Rectal smooth muscle tissue (tissue), 1 donor: ENCODE measurements at regions not wholly inside any gene's neighbourhood (a gene's known extent, or its start where the extent isn't known, plus 50 kb on each side); places are given as distances from the start of the nearest gene placed in this dataset.
"Not testable (repeated sequence)": the region's sequence is repeated elsewhere in the genome, so short reads cannot be mapped to it uniquely, and the experiment has no call there.

Experiments used
- H3K27ac ChIP-seq: one replicate; pipeline ENCODE4 v1.7.0; 2013; ENCODE audit warnings: low read depth, low read length, inconsistent platforms
- H3K27me3 ChIP-seq: one replicate; pipeline ENCODE4 v1.7.0; 2013; ENCODE audit warnings: low read length; ENCODE audit not compliant: control insufficient read depth, insufficient read depth
- H3K36me3 ChIP-seq: one replicate; pipeline ENCODE4 v1.7.0; 2013; ENCODE audit warnings: low read length; ENCODE audit not compliant: control insufficient read depth, insufficient read depth
- H3K4me1 ChIP-seq: one replicate; pipeline ENCODE4 v1.7.0; 2013; ENCODE audit warnings: low read length; ENCODE audit not compliant: control insufficient read depth, insufficient read depth
- H3K4me3 ChIP-seq: one replicate; pipeline ENCODE4 v1.7.0; 2013; ENCODE audit warnings: low read length
- H3K9ac ChIP-seq: one replicate; pipeline ENCODE4 v1.7.0; 2013; ENCODE audit warnings: low read length

- not testable (repeated sequence) for H3K27ac ChIP-seq, H3K4me3 ChIP-seq, H3K4me1 ChIP-seq, H3K27me3 ChIP-seq, H3K36me3 ChIP-seq, H3K9ac ChIP-seq
Measured at GRCh38 chr6:14297118-14297517, 179.5 kb downstream of the CD83 start.

DNA sequence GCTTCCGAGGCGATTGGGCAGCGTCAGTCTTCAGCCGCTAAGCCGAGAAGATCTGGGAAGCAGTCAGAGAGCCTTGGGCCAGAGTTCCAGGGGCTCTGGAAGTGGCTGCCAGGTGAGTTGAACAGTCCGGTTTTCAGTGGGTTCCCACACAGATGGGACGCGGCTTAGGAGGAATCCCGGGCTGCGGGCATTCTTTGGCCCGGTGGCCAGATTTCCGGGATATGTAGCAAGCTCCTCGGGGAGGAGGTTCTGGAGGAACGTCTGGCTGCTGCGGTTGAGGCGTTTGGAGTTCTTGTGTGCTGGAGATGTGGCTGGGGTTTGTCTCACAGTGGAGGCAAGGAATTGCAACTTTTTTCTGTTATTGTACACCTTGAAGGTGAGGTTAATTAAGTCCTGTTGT, 182.6 kb downstream of the CD83 start:
- not testable (repeated sequence) for H3K9ac ChIP-seq, H3K27ac ChIP-seq, H3K27me3 ChIP-seq, H3K4me3 ChIP-seq, H3K36me3 ChIP-seq, H3K4me1 ChIP-seq

- H3K27me3 ChIP-seq, H3K27ac ChIP-seq, H3K36me3 ChIP-seq, H3K4me1 ChIP-seq, H3K4me3 ChIP-seq, H3K9ac ChIP-seq: not testable (repeated sequence)
Measured at GRCh38 chr6:14300721-14301120, 183.1 kb downstream of the CD83 start.

- not testable (repeated sequence) for H3K36me3 ChIP-seq, H3K4me1 ChIP-seq, H3K4me3 ChIP-seq, H3K27ac ChIP-seq, H3K27me3 ChIP-seq, H3K9ac ChIP-seq
Measured at GRCh38 chr6:14301477-14301876, 183.9 kb downstream of the CD83 start.

DNA sequence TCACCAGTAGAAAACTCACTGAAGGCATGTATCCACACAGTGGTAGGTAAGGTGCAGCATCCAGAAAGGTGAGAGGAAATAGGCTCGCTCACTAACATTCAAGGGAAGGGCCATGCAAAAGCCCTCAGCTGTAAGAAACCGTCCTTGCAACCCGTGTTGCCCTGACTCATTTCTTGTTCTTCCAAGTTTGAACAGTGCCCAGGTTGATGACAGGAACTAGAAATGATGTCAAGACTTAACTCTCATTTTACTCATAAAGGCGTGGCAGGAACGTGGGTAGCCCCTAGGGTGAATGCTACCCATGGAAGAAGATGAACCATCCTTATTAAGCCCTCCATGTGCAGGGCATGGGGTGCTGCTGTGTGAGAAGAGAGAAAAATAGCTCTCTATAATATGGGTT, 187.6 kb downstream of the CD83 start:
- Histone ChIP-seq H3K27ac (no peak overlapping the region), H3K9ac (no peak overlapping the region), H3K4me3 (no peak overlapping the region), H3K4me1 (no peaks in the 10 kb centered on the region), H3K27me3 (no peaks in the 10 kb centered on the region), H3K36me3 (no peaks in the 10 kb centered on the region)

DNA sequence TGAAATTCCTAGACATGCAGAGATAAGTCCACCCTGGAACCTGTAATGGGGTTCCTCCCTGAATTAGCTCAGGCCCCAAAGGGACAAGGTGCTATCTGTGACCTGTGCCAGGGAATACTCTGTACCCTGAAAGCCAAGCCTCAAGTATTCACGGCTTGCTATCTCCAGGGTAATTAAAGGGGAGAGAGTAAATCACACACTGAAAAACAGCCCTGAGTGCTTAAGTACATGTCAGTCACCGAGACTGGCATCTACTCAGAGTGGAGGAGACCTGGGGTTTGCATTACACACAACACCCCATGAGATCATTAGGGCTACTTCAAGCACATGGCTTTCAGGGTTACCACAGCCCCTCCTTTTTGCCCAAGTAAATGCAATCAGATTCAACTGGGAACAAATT, 188.1 kb downstream of the CD83 start:
- no peak overlapping the region for H3K9ac ChIP-seq
- no peak overlapping the region for H3K27ac ChIP-seq
- no peaks in the 10 kb centered on the region for H3K27me3 ChIP-seq
- H3K36me3 ChIP-seq, result no peaks in the 10 kb centered on the region
- no peak overlapping the region for H3K4me3 ChIP-seq
- no peaks in the 10 kb centered on the region for H3K4me1 ChIP-seq

GRCh38 chr6:14306151-14306906, 188.8 kb downstream of the CD83 start:
- Histone ChIP-seq H3K27ac (no peak overlapping the region), H3K4me1 (no peaks in the 10 kb centered on the region), H3K4me3 (no peak overlapping the region), H3K36me3 (no peaks in the 10 kb centered on the region), H3K27me3 (no peaks in the 10 kb centered on the region), H3K9ac (no peak overlapping the region)

DNA sequence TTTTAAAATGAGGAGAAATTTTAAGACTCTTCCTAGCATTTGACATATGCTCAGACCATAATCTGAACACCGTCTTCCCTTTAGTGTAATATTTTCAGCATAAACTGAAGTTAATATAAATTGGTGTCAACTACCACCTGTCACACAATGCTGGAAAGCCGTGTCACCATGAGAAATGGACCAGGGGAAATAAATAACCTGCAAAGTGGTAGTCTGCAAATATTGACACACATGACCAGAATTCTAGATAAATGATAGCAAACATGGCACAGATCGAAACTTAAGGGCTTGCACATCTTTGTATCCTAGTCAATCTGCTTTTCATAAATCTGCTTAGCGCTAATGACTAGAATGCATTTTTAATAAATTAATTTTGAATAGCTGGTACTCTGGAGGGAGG, 191.9 kb downstream of the CD83 start:
- Histone ChIP-seq H3K27ac (no peak overlapping the region), H3K4me3 (no peak overlapping the region), H3K36me3 (no peaks in the 10 kb centered on the region), H3K4me1 (no peaks in the 10 kb centered on the region), H3K9ac (no peak overlapping the region), H3K27me3 (no peaks in the 10 kb centered on the region)

- Histone ChIP-seq H3K27ac (no peak overlapping the region), H3K9ac (no peak overlapping the region), H3K4me1 (no peaks in the 10 kb centered on the region), H3K36me3 (no peaks in the 10 kb centered on the region), H3K4me3 (no peak overlapping the region), H3K27me3 (no peaks in the 10 kb centered on the region)
Measured at GRCh38 chr6:14309951-14310445, 192.4 kb downstream of the CD83 start.

GRCh38 chr6:14310960-14311359, 193.4 kb downstream of the CD83 start:
- H3K27ac ChIP-seq, result no peak overlapping the region
- no peaks in the 10 kb centered on the region for H3K36me3 ChIP-seq
- H3K4me3 ChIP-seq, result no peak overlapping the region
- H3K9ac ChIP-seq, result no peak overlapping the region
- no peaks in the 10 kb centered on the region for H3K4me1 ChIP-seq
- no peaks in the 10 kb centered on the region for H3K27me3 ChIP-seq

DNA sequence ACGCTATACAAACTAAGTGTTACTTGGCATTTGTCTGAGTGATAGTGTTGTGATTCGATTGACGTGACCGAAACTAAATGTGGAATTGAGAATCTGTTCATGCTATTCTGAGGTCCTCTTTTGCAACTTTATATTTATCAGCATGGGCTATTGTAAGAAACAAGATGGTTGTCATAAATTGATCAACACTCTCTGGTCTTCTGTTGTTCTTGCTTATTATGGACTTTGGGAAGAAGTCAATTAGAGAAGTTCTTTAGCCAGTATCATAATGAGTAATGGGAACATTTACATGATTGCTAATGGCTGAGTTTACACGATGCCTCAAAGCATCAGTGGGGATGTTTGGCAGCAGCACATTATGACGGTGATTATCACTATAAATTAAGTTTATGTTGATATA, 195.0 kb downstream of the CD83 start:
- Histone ChIP-seq H3K9ac (no peak overlapping the region), H3K4me3 (no peak overlapping the region), H3K36me3 (no peaks in the 10 kb centered on the region), H3K4me1 (no peaks in the 10 kb centered on the region), H3K27me3 (no peaks in the 10 kb centered on the region), H3K27ac (no peak overlapping the region)

DNA sequence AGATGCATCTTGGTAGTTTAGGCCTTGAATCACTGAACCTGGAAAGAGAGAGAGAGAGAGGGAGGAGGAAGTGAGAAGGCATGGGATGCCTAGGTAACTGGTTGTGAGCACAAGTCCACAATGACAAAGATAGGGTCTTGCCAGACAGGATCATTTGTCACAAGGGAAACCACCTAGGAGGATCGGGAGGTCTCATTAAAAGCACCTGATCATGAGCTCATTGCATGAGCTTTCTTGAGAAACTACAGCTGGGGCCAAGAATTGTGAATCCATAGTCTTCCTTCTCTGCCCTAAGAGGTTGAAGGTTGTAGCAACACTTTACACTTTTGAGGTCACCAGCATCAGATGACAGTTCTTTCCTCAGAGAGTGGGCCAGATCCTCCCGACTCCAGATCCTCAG, 195.7 kb downstream of the CD83 start:
- no peaks in the 10 kb centered on the region for H3K36me3 ChIP-seq
- no peaks in the 10 kb centered on the region for H3K4me1 ChIP-seq
- H3K27ac ChIP-seq, result no peak overlapping the region
- H3K9ac ChIP-seq, result no peak overlapping the region
- H3K27me3 ChIP-seq, result no peaks in the 10 kb centered on the region
- no peak overlapping the region for H3K4me3 ChIP-seq

GRCh38 chr6:14315353-14315752, 197.8 kb downstream of the CD83 start:
- no peaks in the 10 kb centered on the region for H3K36me3 ChIP-seq
- H3K9ac ChIP-seq, result no peak overlapping the region
- no peak overlapping the region for H3K27ac ChIP-seq
- H3K27me3 ChIP-seq, result no peaks in the 10 kb centered on the region
- H3K4me1 ChIP-seq, result no peaks in the 10 kb centered on the region
- no peak overlapping the region for H3K4me3 ChIP-seq
